GM21529 (cell line): ENCODE measurements at regions not wholly inside any gene's neighbourhood (a gene's known extent, or its start where the extent isn't known, plus 50 kb on each side); places are given as distances from the start of the nearest gene placed in this dataset.
"Not testable (repeated sequence)": the region's sequence is repeated elsewhere in the genome, so short reads cannot be mapped to it uniquely, and the experiment has no call there.

Source experiments
- ATAC-seq: cut with Tn5 transposase; IDR thresholded peaks from one replicate; pipeline ENCODE4 v1.9.1; 2021; ENCODE audit not compliant: unreplicated experiment

DNA sequence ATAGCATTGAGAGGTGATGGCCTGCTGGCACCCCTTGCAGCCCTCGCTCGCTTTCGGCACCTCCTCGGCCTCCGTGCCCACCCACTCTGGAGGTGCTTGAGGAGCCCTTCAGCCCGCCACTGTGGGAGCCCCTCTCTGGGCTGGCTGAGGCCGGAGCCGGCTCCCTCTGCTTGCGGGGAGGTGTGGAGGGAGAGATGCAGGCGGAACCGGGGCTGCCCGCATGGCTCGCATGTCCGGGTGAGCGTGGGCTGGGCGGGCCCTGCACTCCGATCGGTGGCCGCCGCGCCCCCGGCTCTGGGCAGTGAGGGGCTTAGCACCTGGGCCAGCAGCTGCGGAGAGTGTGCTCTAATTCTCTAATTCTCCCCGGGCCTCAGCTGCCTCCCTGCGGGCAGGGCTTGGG lies 101.1 kb downstream of the KIF4B start:
- no peak for ATAC-seq

GRCh38 chr5:155116456-155117251 lies 103.1 kb downstream of the KIF4B start:
- ATAC-seq: no peak

DNA sequence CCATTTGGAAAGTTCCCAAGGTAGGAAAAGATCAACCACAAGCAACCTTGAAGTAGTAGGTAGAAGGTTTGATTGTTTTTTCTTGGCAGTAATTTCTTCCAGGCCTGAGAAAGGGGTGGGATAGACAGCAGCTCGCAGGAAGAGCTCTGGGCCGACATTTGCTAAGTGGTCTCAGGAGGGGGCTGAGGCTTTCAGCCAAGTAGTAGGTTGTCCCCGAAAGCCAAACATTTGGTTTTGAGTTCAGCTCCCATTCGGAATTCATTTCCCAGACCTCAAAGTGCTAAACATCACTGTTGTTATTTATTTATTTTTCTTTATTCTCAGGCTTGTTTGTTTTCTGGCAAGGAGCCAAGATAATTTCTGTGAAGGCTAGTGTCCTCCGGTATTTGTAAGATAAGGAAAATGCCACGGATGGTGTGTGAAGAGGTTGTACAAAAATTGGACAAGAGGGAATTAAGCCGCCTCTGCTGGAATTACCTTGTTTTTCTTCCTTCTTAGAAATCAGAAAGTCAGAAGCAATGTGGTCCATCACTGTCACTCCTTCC lies 112.1 kb downstream of the KIF4B start:
- no peak for ATAC-seq

DNA sequence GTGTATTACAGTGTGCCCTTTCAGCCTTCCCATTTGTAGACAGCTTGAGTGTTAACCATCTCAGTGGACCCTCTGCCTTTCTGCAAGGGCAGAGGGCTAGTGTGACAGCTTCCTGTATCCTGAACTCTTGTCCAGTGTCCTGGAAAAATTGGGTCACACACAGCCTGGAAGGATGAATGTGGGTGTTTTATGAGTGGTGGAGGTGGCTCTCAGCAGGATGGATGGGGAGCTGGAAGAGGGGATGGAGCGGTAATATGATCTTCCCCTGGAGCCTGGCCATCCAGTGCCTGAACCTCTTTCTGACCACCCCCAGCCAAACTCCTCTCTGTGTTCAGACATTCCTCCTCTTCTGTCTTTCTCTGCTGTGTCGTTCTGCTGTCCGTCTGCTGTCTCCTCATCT lies 113.0 kb downstream of the KIF4B start:
- no peak for ATAC-seq

- no peak for ATAC-seq
Observed at GRCh38 chr5:155127552-155127951, 114.0 kb downstream of the KIF4B start.

- ATAC-seq: no peak
Observed at GRCh38 chr5:155128786-155129512, 115.4 kb downstream of the KIF4B start.

DNA sequence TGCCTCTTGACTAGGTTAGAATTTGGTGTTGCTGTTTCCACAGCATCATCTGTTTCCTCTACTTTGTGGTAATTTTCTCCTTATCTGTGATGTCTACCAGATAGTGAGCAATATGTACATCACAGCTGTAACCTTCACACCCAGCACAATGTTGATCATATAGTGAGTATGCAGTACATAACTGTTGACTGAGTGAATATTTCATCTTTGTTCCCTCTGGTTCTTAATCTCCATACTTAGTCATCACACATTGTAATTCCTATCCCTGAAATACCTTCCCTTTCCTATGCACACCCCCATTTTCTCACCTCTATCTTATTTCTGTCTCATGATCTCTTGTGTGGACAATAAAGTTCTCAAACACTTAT lies 115.9 kb downstream of the KIF4B start:
- ATAC-seq: no peak

GRCh38 chr5:155134130-155134529 lies 120.6 kb downstream of the KIF4B start:
- ATAC-seq: no peak

DNA sequence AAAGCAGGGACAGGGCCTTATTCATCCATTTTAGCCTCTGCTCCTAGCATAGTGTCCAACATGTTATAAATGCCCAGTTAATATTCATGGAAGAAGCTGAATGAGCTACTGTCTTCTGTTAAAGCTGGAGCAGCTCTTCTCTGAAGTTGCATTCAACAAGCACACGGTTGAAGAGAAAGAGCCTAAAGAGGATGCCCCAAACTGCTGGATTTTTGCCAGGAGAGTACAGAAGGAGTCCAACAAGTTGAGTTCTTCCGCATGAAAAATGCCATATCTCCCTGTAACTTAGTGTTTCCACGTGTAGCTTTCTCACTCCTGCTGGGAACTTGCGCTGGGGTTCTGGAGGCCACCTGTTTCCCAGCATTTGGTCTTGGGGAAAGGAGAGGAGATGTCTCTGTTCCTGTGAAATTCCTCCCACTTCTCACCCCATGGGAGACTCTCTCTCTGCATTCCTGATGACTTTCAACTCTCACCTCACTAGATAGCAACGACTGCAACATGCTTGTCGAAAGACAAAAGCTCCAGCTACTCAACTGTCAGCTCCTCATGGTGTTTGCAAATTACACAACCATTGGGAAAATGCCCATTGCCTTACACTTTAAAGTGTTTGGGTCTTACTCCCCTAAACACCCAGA lies 122.8 kb downstream of the KIF4B start:
- no peak for ATAC-seq

GRCh38 chr5:155137683-155138082 lies 124.1 kb downstream of the KIF4B start:
- no peak for ATAC-seq

GRCh38 chr5:155140646-155141045 lies 127.1 kb downstream of the KIF4B start:
- ATAC-seq: no peak

- no peak for ATAC-seq
Observed at GRCh38 chr5:155144956-155145355, 131.4 kb downstream of the KIF4B start.

DNA sequence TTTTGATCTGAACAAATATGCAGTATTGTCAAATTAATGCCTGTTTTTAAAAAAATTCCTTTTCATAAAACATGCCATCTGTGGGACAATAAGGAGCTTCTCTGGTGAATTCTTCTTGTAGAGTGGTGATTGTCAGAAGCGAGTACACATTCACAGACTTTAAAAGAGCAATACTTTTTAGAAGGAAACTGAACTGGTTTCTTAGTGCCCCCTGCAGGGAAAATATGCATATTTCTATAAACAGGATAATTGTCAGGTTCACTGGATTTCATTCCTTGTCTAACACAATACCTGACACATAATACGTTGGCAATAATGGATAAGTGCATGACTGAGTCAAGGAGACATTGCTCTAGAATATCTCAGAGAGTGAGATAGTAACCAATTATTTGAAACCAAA lies 133.7 kb downstream of the KIF4B start:
- ATAC-seq: no peak

GRCh38 chr5:155148694-155149093 lies 135.1 kb downstream of the KIF4B start:
- ATAC-seq: no peak

DNA sequence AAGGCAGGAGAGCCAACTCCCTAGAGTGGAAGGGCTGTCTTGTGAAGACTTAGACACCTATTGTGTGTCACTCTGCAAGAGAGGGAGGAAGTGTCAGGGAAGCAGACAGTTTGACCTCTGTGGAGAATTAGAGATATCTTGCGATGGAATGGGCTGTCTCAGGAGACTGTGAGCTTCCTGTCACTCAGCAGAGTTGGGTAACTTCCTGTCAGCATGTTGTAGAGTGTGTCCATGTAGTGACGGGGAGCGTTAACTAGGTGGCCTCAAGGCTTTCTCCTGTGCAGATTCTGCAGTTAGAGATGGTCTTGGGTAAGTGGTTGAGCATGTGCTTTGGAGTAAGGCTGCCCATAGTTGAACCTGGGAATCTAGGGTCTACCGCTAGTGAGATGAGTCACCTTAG lies 136.5 kb downstream of the KIF4B start:
- ATAC-seq: no peak

DNA sequence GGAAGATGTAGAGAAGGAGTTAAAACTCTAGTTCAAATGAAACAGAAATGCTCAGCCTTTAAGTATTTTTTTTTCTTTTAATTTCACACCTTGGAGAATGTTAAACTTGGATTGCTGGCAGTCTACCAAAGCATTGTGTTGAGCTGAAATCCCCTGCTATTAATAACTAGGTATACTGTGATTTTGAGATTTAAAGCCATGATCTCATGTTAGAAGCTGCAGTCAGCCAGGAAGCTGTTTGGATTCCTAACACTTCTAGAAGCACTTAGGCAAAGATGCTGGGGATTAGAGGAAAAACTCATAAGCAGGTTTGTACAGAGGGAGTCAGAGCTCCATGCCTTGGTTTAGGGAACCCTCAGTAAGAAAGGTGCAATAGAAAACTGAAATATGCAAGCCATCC lies 141.4 kb downstream of the KIF4B start:
- ATAC-seq: no peak

DNA sequence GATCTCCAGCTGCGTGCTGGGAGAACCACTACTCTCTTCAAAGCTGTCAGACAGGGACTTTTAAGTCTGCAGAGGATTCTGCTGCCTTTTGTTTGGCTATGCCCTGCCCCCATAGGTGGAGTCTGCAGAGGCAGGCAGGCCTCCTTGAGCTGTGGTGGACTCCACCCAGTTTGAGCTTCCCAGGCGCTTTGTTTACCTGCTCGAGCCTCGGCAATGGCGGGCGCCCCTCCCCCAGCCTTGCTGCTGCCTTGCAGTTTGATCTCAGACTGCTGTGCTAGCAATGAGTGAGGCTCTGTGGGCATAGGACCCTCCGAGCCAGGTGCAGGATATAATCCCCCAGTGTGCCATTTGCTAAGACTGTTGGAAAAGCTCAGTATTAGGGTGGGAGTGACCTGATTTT lies 149.5 kb downstream of the KIF4B start:
- ATAC-seq: not testable (repeated sequence)

- no peak for ATAC-seq
Observed at GRCh38 chr5:155167736-155168135, 154.2 kb downstream of the KIF4B start.

- ATAC-seq: no peak
Observed at GRCh38 chr5:155181542-155181941, 168.0 kb downstream of the KIF4B start.

DNA sequence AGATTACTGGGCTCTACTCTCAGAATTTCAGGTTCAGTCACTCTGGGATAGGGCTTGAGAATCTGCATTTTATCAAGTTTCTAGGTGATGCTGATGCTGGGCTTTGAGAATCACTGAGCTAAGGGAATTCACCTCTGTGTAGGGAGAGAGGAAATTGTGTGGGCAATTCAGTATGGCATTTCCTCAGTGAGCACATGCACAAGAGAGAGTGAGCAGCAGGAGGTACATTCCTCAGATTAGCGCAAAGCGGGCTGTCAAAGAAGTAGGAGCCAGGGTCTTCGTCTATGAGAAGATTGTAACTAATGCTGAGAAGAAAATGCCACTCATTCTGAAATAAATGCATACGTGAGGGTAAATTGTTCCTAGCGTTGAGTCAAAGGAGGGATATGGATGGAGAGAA lies 175.9 kb downstream of the KIF4B start:
- ATAC-seq: no peak

GRCh38 chr5:155189981-155190380 lies 176.4 kb downstream of the KIF4B start:
- ATAC-seq: no peak

DNA sequence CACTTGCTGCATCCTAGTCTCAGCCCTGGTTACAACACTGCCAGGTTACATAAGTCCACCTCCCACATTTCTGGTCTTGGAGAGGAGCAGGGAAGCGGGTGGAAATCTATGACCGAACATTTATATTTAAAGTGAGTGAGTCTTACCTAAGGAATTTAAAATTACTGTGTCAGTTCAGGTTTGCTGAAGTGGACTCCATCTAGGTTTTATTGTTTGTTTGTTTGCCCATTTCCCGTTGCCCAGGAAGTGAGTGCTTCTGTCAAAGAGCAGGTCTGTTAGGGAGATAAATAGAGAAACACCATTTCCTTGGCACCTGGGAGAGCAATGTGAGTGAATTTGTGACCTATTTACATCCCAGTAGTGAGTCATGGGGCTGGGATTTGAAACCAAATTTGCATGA lies 179.5 kb downstream of the KIF4B start:
- no peak for ATAC-seq
